ENCODE measurements at regions not wholly inside any gene's neighbourhood (a gene's known extent, or its start where the extent isn't known, plus 50 kb on each side); places are given as distances from the start of the nearest gene placed in this dataset.

- intact Hi-C loops (cut with micrococcal nuclease; ENCODE audit: unreplicated experiment) (no loop called here), in situ Hi-C loops (cut with MboI) (no loop called here)
- WGBS (ENCODE audit: insufficient coverage, insufficient replicate concordance, low lambda C conversion rate, missing lambda C conversion rate) = 3% methylated on average over 2 of the region's 2 CpGs
- H2AFZ ChIP-seq (ENCODE audit: control insufficient read depth, low read depth, low read length) = no peak overlapping the region
- SMC1A ChIA-PET (ENCODE audit: uncharacterized antibody, unreplicated experiment) = no interaction called here
- TF ChIP-seq CREB1 (IDR thresholded peaks at IDR 0.05; ENCODE audit: low read depth) = no peak
- TF ChIP-seq IRF3 (IDR thresholded peaks at IDR 0.05) = no peak
- no peak for TF ChIP-seq FOS (IDR thresholded peaks at IDR 0.05; ENCODE audit: borderline replicate concordance, extremely low read depth, insufficient read length)
- no peak for TF ChIP-seq ZBTB33 (IDR thresholded peaks at IDR 0.05)
- no peak for TF ChIP-seq POLR2AphosphoS5 (IDR thresholded peaks at IDR 0.05; ENCODE audit: low read length)
- no peak for TF ChIP-seq SREBF2 (IDR thresholded peaks at IDR 0.05; ENCODE audit: low read length)
- no peak for TF ChIP-seq STAT3 (IDR thresholded peaks at IDR 0.05; ENCODE audit: low read depth, low read length)
- TF ChIP-seq E2F8 (IDR thresholded peaks at IDR 0.05; ENCODE audit: low read depth, partially characterized antibody) = no peak
- no peak for TF ChIP-seq SIX5 (IDR thresholded peaks at IDR 0.05; ENCODE audit: low read depth, low read length, severe bottlenecking)
- TF ChIP-seq ATF7 (IDR thresholded peaks at IDR 0.05; ENCODE audit: low read depth) = no peak
- TF ChIP-seq SP1 (IDR thresholded peaks at IDR 0.05; ENCODE audit: low read depth, low read length) = no peak
- no peak for TF ChIP-seq HSF1 (IDR thresholded peaks at IDR 0.05; ENCODE audit: low read depth, low read length)
- no peak for TF ChIP-seq ZNF217 (IDR thresholded peaks at IDR 0.05)
- POLR2A ChIA-PET = no interaction called here
- H4K20me1 ChIP-seq (ENCODE audit: control insufficient read depth, insufficient read depth) = no peaks in the 10 kb centered on the region
- ATAC-seq (no peak), FAIRE-seq (no peak), DNase-seq (ENCODE audit: low read depth, low spot score) (no peak)
- no peak overlapping the region for H3K4me2 ChIP-seq (ENCODE audit: control insufficient read depth, insufficient read depth)
- no peaks in the 10 kb centered on the region for H3K27me3 ChIP-seq (replicated peaks in 1 of 2; ENCODE audit: control insufficient read depth in 2 of 2, insufficient read depth in 2 of 2, low read length in 1 of 2)
- H3K4me1 ChIP-seq (ENCODE audit: control insufficient read depth, insufficient read depth, low read length) = no peaks in the 10 kb centered on the region
- H3K36me3 ChIP-seq (ENCODE audit: control insufficient read depth in 2 of 2, insufficient read depth in 2 of 2, low read length in 1 of 2) = no peaks in the 10 kb centered on the region
- CTCF ChIA-PET = no interaction called here
- no peak overlapping the region for H3K9ac ChIP-seq (ENCODE audit: control insufficient read depth, insufficient read depth, low read length)
- no peak overlapping the region for H3K4me3 ChIP-seq
- H3K79me2 ChIP-seq (ENCODE audit: control insufficient read depth, insufficient read depth, low read length) = no peaks in the 10 kb centered on the region
- H3K9me3 ChIP-seq (replicated peaks; ENCODE audit: control insufficient read depth, insufficient read depth, low read length) = no peaks in the 10 kb centered on the region
- RAD21 ChIA-PET (ENCODE audit: unreplicated experiment) = no interaction called here
- no TSS peak for BruUV-seq (replicated peaks)
- H3K27ac ChIP-seq (ENCODE audit: control insufficient read depth, insufficient read depth) = no peak overlapping the region
Observed at GRCh38 chr10:29096303-29096824, 192.5 kb upstream of the LYZL1 start.

Data from GM12878 (cell line).